H1 (cell line): ENCODE measurements at regions not wholly inside any gene's neighbourhood (a gene's known extent, or its start where the extent isn't known, plus 50 kb on each side); places are given as distances from the start of the nearest gene placed in this dataset.

Experiments
- CTCF ChIA-PET: fragments of 300-600 bp; sonication (Branson Sonifier 250); formaldehyde crosslinking; loops from one replicate; lab custom pipeline; 2021; ENCODE audit not compliant: partially characterized antibody; lab: Charles Lee
- POLR2A ChIA-PET: fragments of 300-600 bp; sonication (Branson Sonifier 250); formaldehyde crosslinking; loops from one replicate; lab custom pipeline; 2021; ENCODE audit warnings: inconsistent platforms; ENCODE audit not compliant: partially characterized antibody; lab: Charles Lee
- DNase-seq, 2 experiments: peaks; one replicate each; pipeline versions ENCODE4 v3.0.0 to v3.0.0-alpha.2; 2010 to 2022; ENCODE audit warnings: low spot score in 2 of 2, low read depth in 1 of 2, mixed read lengths in 1 of 2
- FAIRE-seq: peaks from 2 replicates; lab custom pipeline; 2011; peaks lifted over from hg19 to GRCh38; lab: Jason Lieb, UNC
- H2AFZ ChIP-seq: 2 replicates; pipeline ENCODE4 v1.8.1; 2012; ENCODE audit warnings: low read length, inconsistent platforms
- H2AK5ac ChIP-seq: 2 replicates; pipeline ENCODE4 v1.6.1; 2013; ENCODE audit warnings: low read depth, low read length
- H2BK120ac ChIP-seq: replicated peaks from 2 replicates; pipeline ENCODE3; 2013; ENCODE audit warnings: low read depth, low read length, inconsistent platforms
- H2BK12ac ChIP-seq: 2 replicates; pipeline ENCODE4 v1.6.1; 2013; ENCODE audit warnings: low read depth, low read length
- H2BK15ac ChIP-seq: 2 replicates; pipeline ENCODE4 v1.6.1; 2013; ENCODE audit warnings: low read length
- H2BK20ac ChIP-seq: 2 replicates; pipeline ENCODE4 v1.6.1; 2013; ENCODE audit warnings: low read length
- H2BK5ac ChIP-seq: 2 replicates; pipeline ENCODE4 v1.6.1; 2013; ENCODE audit warnings: low read depth, low read length
- H3K14ac ChIP-seq: 2 replicates; pipeline ENCODE4 v1.6.1; 2013; ENCODE audit warnings: inconsistent platforms; ENCODE audit not compliant: insufficient read length
- H3K18ac ChIP-seq: 2 replicates; pipeline ENCODE4 v1.6.1; 2013; ENCODE audit warnings: low read length; ENCODE audit errors: extremely low read depth
- H3K23ac ChIP-seq: 2 replicates; pipeline ENCODE4 v1.6.1; 2013; ENCODE audit warnings: inconsistent platforms; ENCODE audit not compliant: insufficient read length
- H3K23me2 ChIP-seq: 2 replicates; pipeline ENCODE4 v1.6.1; 2013; ENCODE audit warnings: low read depth, low read length
- H3K27ac ChIP-seq: 2 replicates; pipeline ENCODE4 v1.6.1; 2011; ENCODE audit warnings: low read depth, low read length, inconsistent platforms
- H3K27me3 ChIP-seq, 4 experiments: replicated peaks in 1 of 4; 1 replicate in 1 of 4; 2 replicates in 3 of 4; pipeline versions ENCODE4 v1.6.1 to v1.8.1; 2011 to 2013; ENCODE audit warnings: low read length in 3 of 4, mild to moderate bottlenecking in 3 of 4, inconsistent platforms in 2 of 4, mixed read lengths in 2 of 4, moderate library complexity in 1 of 4; ENCODE audit not compliant: control insufficient read depth in 3 of 4, insufficient read depth in 3 of 4; ENCODE audit errors: extremely low read depth in 1 of 4
- H3K36me3 ChIP-seq, 4 experiments: 2 replicates each; pipeline versions ENCODE4 v1.6.1 to v1.8.1; 2011 to 2013; ENCODE audit warnings: mild to moderate bottlenecking in 4 of 4, low read length in 3 of 4, moderate library complexity in 2 of 4, control low read depth in 1 of 4, inconsistent platforms in 1 of 4; ENCODE audit not compliant: insufficient read depth in 4 of 4, control insufficient read depth in 2 of 4
- H3K4ac ChIP-seq: replicated peaks from 2 replicates; pipeline ENCODE3; 2013; ENCODE audit warnings: low read length, low read depth, mixed read lengths, inconsistent platforms; ENCODE audit not compliant: insufficient read length
- H3K4me1 ChIP-seq, 4 experiments: replicated peaks in 1 of 4; 1 replicate in 1 of 4; 2 replicates in 3 of 4; pipeline versions ENCODE4 v1.6.1 to v1.8.1; 2011 to 2013; ENCODE audit warnings: low read length in 3 of 4, inconsistent platforms in 2 of 4, mixed read lengths in 1 of 4; ENCODE audit not compliant: insufficient read depth in 4 of 4, control insufficient read depth in 3 of 4
- H3K4me2 ChIP-seq, 2 experiments: 2 replicates each; pipeline versions ENCODE4 v1.6.1 to v1.8.1; 2011 to 2013; ENCODE audit warnings: low read depth in 2 of 2, low read length in 2 of 2, control low read depth in 1 of 2, inconsistent platforms in 1 of 2, mild to moderate bottlenecking in 1 of 2; ENCODE audit not compliant: insufficient read depth in 1 of 2
- H3K4me3 ChIP-seq, 4 experiments: fragments of 200-600, 300-600 bp in 1 of 4; sonication (generic), shearing (Covaris generic), sonication (Bioruptor Twin) in 1 of 4; 2 replicates each; pipeline versions ENCODE4 v1.5.1 to v1.8.1; 2011 to 2016; ENCODE audit warnings: low read length in 4 of 4, low read depth in 3 of 4, control low read depth in 2 of 4, inconsistent platforms in 2 of 4, mild to moderate bottlenecking in 2 of 4, mixed read lengths in 1 of 4, moderate library complexity in 1 of 4; ENCODE audit not compliant: insufficient read depth in 2 of 4; ENCODE audit errors: extremely low read depth in 1 of 4
- H3K56ac ChIP-seq: replicated peaks from 2 replicates; pipeline ENCODE3; 2013; ENCODE audit warnings: low read depth, mild to moderate bottlenecking, mixed read lengths, low read length, inconsistent platforms; ENCODE audit not compliant: insufficient read length
- H3K79me1 ChIP-seq: 2 replicates; pipeline ENCODE4 v1.6.1; 2013; ENCODE audit warnings: low read depth, low read length, control low read depth
- H3K79me2 ChIP-seq, 2 experiments: 2 replicates each; pipeline versions ENCODE4 v1.6.1 to v1.8.1; 2012 to 2013; ENCODE audit warnings: low read length in 2 of 2, mild to moderate bottlenecking in 2 of 2, inconsistent platforms in 1 of 2; ENCODE audit not compliant: insufficient read depth in 2 of 2, control insufficient read depth in 1 of 2
- H3K9ac ChIP-seq, 4 experiments: replicated peaks in 1 of 4; 1 replicate in 1 of 4; 2 replicates in 3 of 4; pipeline versions ENCODE4 v1.6.1 to v1.8.1; 2011 to 2013; ENCODE audit warnings: low read depth in 3 of 4, low read length in 3 of 4, control low read depth in 2 of 4, mild to moderate bottlenecking in 2 of 4, moderate library complexity in 2 of 4, inconsistent platforms in 1 of 4; ENCODE audit errors: extremely low read depth in 1 of 4
- H3K9me3 ChIP-seq, 2 experiments: 2 replicates each; pipeline versions ENCODE4 v1.6.1 to v1.8.1; 2012 to 2013; ENCODE audit warnings: mild to moderate bottlenecking in 2 of 2, moderate library complexity in 2 of 2, control low read depth in 1 of 2, inconsistent platforms in 1 of 2, low read depth in 1 of 2, low read length in 1 of 2, mixed read lengths in 1 of 2; ENCODE audit not compliant: insufficient read depth in 2 of 2
- H4K20me1 ChIP-seq, 2 experiments: replicated peaks in 1 of 2; 2 replicates each; pipeline versions ENCODE3 to v1.8.1; 2011 to 2013; ENCODE audit warnings: inconsistent platforms in 2 of 2, low read length in 2 of 2, mild to moderate bottlenecking in 1 of 2; ENCODE audit not compliant: insufficient read depth in 2 of 2, control insufficient read depth in 1 of 2
- H4K5ac ChIP-seq: 2 replicates; pipeline ENCODE4 v1.6.1; 2013; ENCODE audit warnings: low read length, low read depth, mixed read lengths, inconsistent platforms; ENCODE audit not compliant: insufficient read length
- H4K8ac ChIP-seq: 2 replicates; pipeline ENCODE4 v1.8.0; 2013; ENCODE audit warnings: mild to moderate bottlenecking, moderate library complexity, low read length, inconsistent platforms; ENCODE audit not compliant: insufficient read depth; ENCODE audit errors: extremely low read depth
- H4K91ac ChIP-seq: replicated peaks from 2 replicates; pipeline ENCODE3; 2013; ENCODE audit warnings: low read length, mixed read lengths, inconsistent platforms; ENCODE audit not compliant: insufficient read length
- BRCA1 ChIP-seq: IDR thresholded peaks from 2 replicates; pipeline ENCODE4 v1.6.1; 2012; ENCODE audit warnings: low read depth, low read length, improper control_type of control experiment
- CEBPB ChIP-seq: IDR thresholded peaks from 2 replicates; pipeline ENCODE4 v1.6.1; 2012; ENCODE audit warnings: low read depth, low read length
- EGR1 ChIP-seq: IDR thresholded peaks from 2 replicates; pipeline ENCODE4 v1.6.1; 2011; ENCODE audit warnings: low read depth, low read length, borderline replicate concordance
- EZH2 ChIP-seq: fragments of 200-600 bp; sonication (generic); IDR thresholded peaks from 2 replicates; pipeline ENCODE4 v1.7.1; 2012; ENCODE audit warnings: low read depth, mild to moderate bottlenecking, moderate library complexity, low read length, inconsistent platforms; ENCODE audit not compliant: severe bottlenecking
- JUN ChIP-seq: IDR thresholded peaks from 2 replicates; pipeline ENCODE4 v1.6.1; 2011; ENCODE audit warnings: low read depth, mild to moderate bottlenecking, improper control_type of control experiment, low read length
- KDM5A ChIP-seq: fragments of 200-600 bp; IDR thresholded peaks from 2 replicates; pipeline ENCODE4 v1.7.1; 2012; ENCODE audit warnings: mild to moderate bottlenecking, low read length, inconsistent platforms, mixed read lengths
- PHF8 ChIP-seq: fragments of 200-600 bp; sonication (generic); conservative IDR thresholded peaks from 2 replicates; pipeline ENCODE4 v1.7.1; 2012; ENCODE audit warnings: low read depth, mild to moderate bottlenecking, inconsistent platforms, low read length, moderate library complexity
- RBBP5 ChIP-seq: IDR thresholded peaks from 2 replicates; pipeline ENCODE4 v1.7.1; 2012; ENCODE audit warnings: low read depth, mild to moderate bottlenecking, inconsistent platforms, low read length, moderate library complexity, borderline replicate concordance
- RFX5 ChIP-seq: IDR thresholded peaks from 2 replicates; pipeline ENCODE4 v1.6.1; 2011; ENCODE audit warnings: low read depth, low read length, improper control_type of control experiment, borderline replicate concordance
- SAP30 ChIP-seq: fragments of 300-600 bp; sonication (generic); IDR thresholded peaks from 2 replicates; pipeline ENCODE4 v1.7.1; 2012; ENCODE audit warnings: low read length, moderate library complexity, mild to moderate bottlenecking, inconsistent platforms; ENCODE audit not compliant: insufficient read depth, insufficient replicate concordance
- SIX5 ChIP-seq: IDR thresholded peaks from 2 replicates; pipeline ENCODE4 v1.6.1; 2011; ENCODE audit warnings: mild to moderate bottlenecking, low read depth, low read length
- TCF12 ChIP-seq: IDR thresholded peaks from 2 replicates; pipeline ENCODE4 v1.6.1; 2011; ENCODE audit warnings: low read depth, mild to moderate bottlenecking, low read length
- WGBS, 2 experiments: shearing (Covaris generic) in 1 of 2; methylation state at CpG; one replicate each; pipeline versions ENCODE4 v1.1.6 to v1.1.7; 2013 to 2015; ENCODE audit warnings: low lambda C conversion rate in 2 of 2, mixed read lengths in 2 of 2, inconsistent platforms in 1 of 2, low coverage in 1 of 2, missing lambda C conversion rate in 1 of 2; ENCODE audit not compliant: insufficient replicate concordance in 2 of 2, insufficient coverage in 1 of 2, insufficient read length in 1 of 2; ENCODE audit errors: extremely low coverage in 1 of 2, missing lambda C conversion rate in 1 of 2; 5-methylcytosine and 5-hydroxymethylcytosine counted together

DNA sequence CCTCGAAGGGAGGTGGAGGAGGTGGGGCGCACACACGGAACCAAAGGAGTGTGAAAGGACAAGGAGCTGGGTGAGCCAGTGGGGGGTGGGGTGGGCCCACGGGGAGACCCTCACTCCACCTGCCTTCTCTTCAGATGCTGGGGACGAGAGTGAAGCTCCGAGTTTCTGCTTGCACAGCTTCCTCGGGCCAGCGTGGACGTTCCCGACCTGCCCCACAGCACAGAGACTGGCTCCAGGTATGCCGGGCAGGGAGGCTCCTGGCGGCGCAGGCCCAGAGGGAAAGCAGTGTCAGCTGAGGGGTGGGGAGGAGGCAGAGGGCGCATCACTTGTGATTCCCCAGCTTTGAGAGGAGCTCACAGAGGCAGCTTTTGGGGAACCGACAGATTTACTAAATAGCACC is 98.5 kb upstream of the RPS6KA2 start:
- H2AK5ac ChIP-seq = no peak overlapping the region
- H2BK12ac ChIP-seq = no peak overlapping the region
- H2BK5ac ChIP-seq = no peak overlapping the region
- no peaks in the 10 kb centered on the region; a peak in 2 of 7 replicates for H3K4me1 ChIP-seq
- H3K56ac ChIP-seq = no peak overlapping the region
- no peaks in the 10 kb centered on the region for H4K20me1 ChIP-seq
- 0 out of 2 replicates have a peak, but pooled peaks cover 2% of the 10 kb centered on the region for H3K79me1 ChIP-seq
- no peak overlapping the region for H4K91ac ChIP-seq
- H3K4me2 ChIP-seq = no peak overlapping the region
- TF ChIP-seq SIX5 (no peak), KDM5A (no peak), JUN (no peak), BRCA1 (no peak), EZH2 (no peak), PHF8 (no peak), SAP30 (no peak), RFX5 (no peak), TCF12 (no peak), CEBPB (no peak), RBBP5 (no peak), EGR1 (no peak)
- H3K27me3 ChIP-seq = no peaks in the 10 kb centered on the region
- no peak overlapping the region for H2AFZ ChIP-seq
- H3K9me3 ChIP-seq = no peaks in the 10 kb centered on the region
- no peak for FAIRE-seq
- H3K14ac ChIP-seq = no peak overlapping the region
- no peak for DNase-seq
- no peak overlapping the region for H3K18ac ChIP-seq
- no peak overlapping the region for H3K27ac ChIP-seq
- no peak overlapping the region for H3K4me3 ChIP-seq
- H2BK20ac ChIP-seq = no peak overlapping the region
- no peak overlapping the region for H2BK15ac ChIP-seq
- no peaks in the 10 kb centered on the region for H3K23me2 ChIP-seq
- H4K5ac ChIP-seq = no peak overlapping the region
- H2BK120ac ChIP-seq = no peak overlapping the region
- H3K36me3 ChIP-seq = no peaks in the 10 kb centered on the region
- H3K79me2 ChIP-seq = no peaks in the 10 kb centered on the region
- no peak overlapping the region for H3K9ac ChIP-seq
- H4K8ac ChIP-seq = no peak overlapping the region
- POLR2A ChIA-PET = interaction anchor here (0.7 kb wide), 1 partner anchor 26 kb away, joined by 3 read pairs; no protein-coding TSS in a partner anchor
- CTCF ChIA-PET = interaction anchor here (0.6 to 2.7 kb wide), 5 partner anchors 10 to 50 kb away, joined by 3 to 10 read pairs (median 7); no protein-coding TSS in a partner anchor
- H3K23ac ChIP-seq = no peak overlapping the region
- whole genome bisulfite sequencing, 2 experiments = 98% methylated on average over 5 of the region's 15 CpGs; no CpG with 5 or more reads in 1 of the 2 experiments
- H3K4ac ChIP-seq = no peak overlapping the region
